Caco-2 (cell line): ENCODE measurements at regions not wholly inside any gene's neighbourhood (a gene's known extent, or its start where the extent isn't known, plus 50 kb on each side); places are given as distances from the start of the nearest gene placed in this dataset.

Experiments used
- BruUV-seq: library from RNA; stranded (reverse); fragments of 400-500 nt; replicated peaks from 2 replicates; lab custom pipeline; 2021; lab: Mats Ljungman, UMichigan
- CTCF ChIA-PET: fragments of 300-600 bp; sonication (Branson Sonifier 250); formaldehyde crosslinking; loops from one replicate; lab custom pipeline; 2022; ENCODE audit warnings: antibody characterized with exemption; lab: Charles Lee
- POLR2A ChIA-PET: fragments of 300-600 bp; sonication (Branson Sonifier 250); formaldehyde crosslinking; loops from one replicate; lab custom pipeline; 2022; ENCODE audit warnings: antibody characterized with exemption; lab: Charles Lee
- DNase-seq, 2 experiments: peaks; one replicate each; pipeline versions ENCODE4 v3.0.0 to v3.0.0-alpha.2; 2020 to 2022
- H3K27me3 ChIP-seq: replicated peaks from 2 replicates; pipeline ENCODE4 v1.6.0; 2011; ENCODE audit warnings: low read length; ENCODE audit not compliant: control insufficient read depth, insufficient read depth
- H3K36me3 ChIP-seq: 2 replicates; pipeline ENCODE4 v1.5.1; 2011; ENCODE audit warnings: low read length; ENCODE audit not compliant: control insufficient read depth, insufficient read depth
- H3K4me1 ChIP-seq: fragments of 250-450 bp; sonication (Bioruptor Pico); 2 replicates; pipeline ENCODE4 v1.5.1; 2020; ENCODE audit warnings: mild to moderate bottlenecking
- H3K4me3 ChIP-seq: 2 replicates; pipeline ENCODE4 v1.5.1; 2011; ENCODE audit warnings: low read depth, mild to moderate bottlenecking, control low read depth, low read length
- H3K9me3 ChIP-seq: fragments of 250-450 bp; sonication (Bioruptor Pico); 2 replicates; pipeline ENCODE4 v1.5.1; 2020; ENCODE audit warnings: mild to moderate bottlenecking, moderate library complexity
- H3K27ac Mint-ChIP-seq: one replicate; pipeline ENCODE4 v1.8.0; 2022; ENCODE audit warnings: mixed read lengths; ENCODE audit not compliant: unreplicated experiment
- H3K27me3 Mint-ChIP-seq: one replicate; pipeline ENCODE4 v1.8.0; 2022; ENCODE audit warnings: mixed read lengths; ENCODE audit not compliant: insufficient read depth, unreplicated experiment
- H3K36me3 Mint-ChIP-seq: one replicate; pipeline ENCODE4 v1.8.0; 2022; ENCODE audit warnings: mild to moderate bottlenecking, mixed read lengths; ENCODE audit not compliant: insufficient read depth, unreplicated experiment
- H3K4me1 Mint-ChIP-seq: one replicate; pipeline ENCODE4 v1.8.0; 2022; ENCODE audit warnings: low read depth, mixed read lengths; ENCODE audit not compliant: unreplicated experiment
- H3K4me3 Mint-ChIP-seq: one replicate; pipeline ENCODE4 v1.8.0; 2022; ENCODE audit warnings: mild to moderate bottlenecking, moderate library complexity, mixed read lengths; ENCODE audit not compliant: unreplicated experiment
- H3K9me3 Mint-ChIP-seq: one replicate; pipeline ENCODE4 v1.8.0; 2022; ENCODE audit warnings: mixed read lengths; ENCODE audit not compliant: unreplicated experiment
- intact Hi-C: fragments of 100-400 bp; cut with micrococcal nuclease; formaldehyde crosslinking; loops from one replicate; pipeline ENCODE4 v1.10.0; 2022; ENCODE audit not compliant: unreplicated experiment
- TF ChIP-seq, protein P1 (sequence below), 2 experiments: fragments of 200-600 bp in 1 of 2; IDR thresholded peaks; 1 replicate in 1 of 2; 2 replicates in 1 of 2; pipeline versions ENCODE4 v1.5.1 to v1.8.0; 2011 to 2022; ENCODE audit warnings: antibody characterized with exemption in 1 of 2, control low read depth in 1 of 2, inconsistent platforms in 1 of 2, low read depth in 1 of 2, low read length in 1 of 2, mild to moderate bottlenecking in 1 of 2, moderate library complexity in 1 of 2; ENCODE audit not compliant: insufficient read depth in 1 of 2, severe bottlenecking in 1 of 2, unreplicated experiment in 1 of 2

DNA sequence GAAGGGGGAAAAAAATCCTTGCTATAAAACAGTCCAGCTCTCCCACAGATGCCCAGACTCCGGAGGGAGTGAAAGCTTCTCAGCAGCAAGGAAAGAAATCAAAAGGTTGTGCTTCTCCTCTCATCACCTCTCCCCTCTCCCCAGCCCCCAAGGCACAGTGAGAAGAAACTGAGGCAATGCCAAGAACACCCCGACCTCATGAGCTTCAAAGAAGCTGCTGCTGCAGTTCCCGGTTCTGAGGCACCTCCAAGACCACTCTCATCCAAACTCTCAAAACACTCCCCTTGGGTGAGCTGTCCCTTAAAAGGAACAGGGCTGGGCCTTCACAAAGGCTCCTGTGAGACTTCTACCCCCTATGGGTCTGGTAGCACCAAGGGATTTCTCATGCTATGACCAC is 62.0 kb upstream of the KLF7 start:
- Mint-ChIP-seq H3K9me3 (peaks cover 10% of the 10 kb centered on the region), H3K4me3 (no peak overlapping the region), H3K27me3 (peaks cover 14% of the 10 kb centered on the region), H3K4me1 (no peaks in the 10 kb centered on the region), H3K27ac (no peak overlapping the region), H3K36me3 (no peaks in the 10 kb centered on the region)
- POLR2A ChIA-PET, result no interaction called here
- Histone ChIP-seq H3K4me3 (no peak overlapping the region), H3K36me3 (no peaks in the 10 kb centered on the region), H3K9me3 (no peaks in the 10 kb centered on the region), H3K27me3 (no peaks in the 10 kb centered on the region), H3K4me1 (no peaks in the 10 kb centered on the region)
- no TSS peak for BruUV-seq
- TF ChIP-seq, protein P1, sequence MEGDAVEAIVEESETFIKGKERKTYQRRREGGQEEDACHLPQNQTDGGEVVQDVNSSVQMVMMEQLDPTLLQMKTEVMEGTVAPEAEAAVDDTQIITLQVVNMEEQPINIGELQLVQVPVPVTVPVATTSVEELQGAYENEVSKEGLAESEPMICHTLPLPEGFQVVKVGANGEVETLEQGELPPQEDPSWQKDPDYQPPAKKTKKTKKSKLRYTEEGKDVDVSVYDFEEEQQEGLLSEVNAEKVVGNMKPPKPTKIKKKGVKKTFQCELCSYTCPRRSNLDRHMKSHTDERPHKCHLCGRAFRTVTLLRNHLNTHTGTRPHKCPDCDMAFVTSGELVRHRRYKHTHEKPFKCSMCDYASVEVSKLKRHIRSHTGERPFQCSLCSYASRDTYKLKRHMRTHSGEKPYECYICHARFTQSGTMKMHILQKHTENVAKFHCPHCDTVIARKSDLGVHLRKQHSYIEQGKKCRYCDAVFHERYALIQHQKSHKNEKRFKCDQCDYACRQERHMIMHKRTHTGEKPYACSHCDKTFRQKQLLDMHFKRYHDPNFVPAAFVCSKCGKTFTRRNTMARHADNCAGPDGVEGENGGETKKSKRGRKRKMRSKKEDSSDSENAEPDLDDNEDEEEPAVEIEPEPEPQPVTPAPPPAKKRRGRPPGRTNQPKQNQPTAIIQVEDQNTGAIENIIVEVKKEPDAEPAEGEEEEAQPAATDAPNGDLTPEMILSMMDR (IDR thresholded peaks at IDR 0.05; ENCODE audit: insufficient read depth in 1 of 2, low read depth in 1 of 2, low read length in 1 of 2, severe bottlenecking in 1 of 2, unreplicated experiment in 1 of 2), result no peak
- intact Hi-C loops, result no loop called here
- no peak for DNase-seq
- CTCF ChIA-PET, result no interaction called here

DNA sequence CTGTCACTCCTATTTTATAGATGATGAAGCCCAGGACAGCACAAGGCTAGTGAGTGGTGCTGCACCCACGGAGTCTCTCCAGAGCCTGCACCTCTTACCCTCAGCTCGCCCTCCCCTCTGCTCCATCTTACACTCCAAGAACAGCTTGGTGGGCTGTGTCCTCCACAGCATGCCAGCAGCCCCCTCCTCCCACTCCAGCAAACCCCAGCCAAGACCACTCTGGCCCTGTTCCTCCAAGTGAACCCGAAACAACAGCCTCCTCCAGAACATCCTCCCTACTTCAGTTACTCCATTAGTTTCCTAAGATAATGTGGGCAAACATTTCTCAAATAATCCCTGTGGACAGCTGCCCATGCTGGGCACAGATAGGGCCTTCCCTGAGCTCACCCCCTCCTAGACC is 62.7 kb upstream of the KLF7 start:
- Mint-ChIP-seq H3K4me1 (no peaks in the 10 kb centered on the region), H3K27ac (no peak overlapping the region), H3K36me3 (no peaks in the 10 kb centered on the region), H3K27me3 (peaks cover 14% of the 10 kb centered on the region), H3K9me3 (peaks cover 10% of the 10 kb centered on the region), H3K4me3 (no peak overlapping the region)
- H3K4me1 ChIP-seq, result no peaks in the 10 kb centered on the region
- intact Hi-C loops, result no loop called here
- ChIA-PET POLR2A (no interaction called here), CTCF (no interaction called here)
- no peak for DNase-seq
- no peaks in the 10 kb centered on the region for H3K36me3 ChIP-seq
- TF ChIP-seq, protein P1 (IDR thresholded peaks at IDR 0.05; ENCODE audit: insufficient read depth in 1 of 2, low read depth in 1 of 2, low read length in 1 of 2, severe bottlenecking in 1 of 2, unreplicated experiment in 1 of 2), result no peak
- no TSS peak for BruUV-seq
- no peak overlapping the region for H3K4me3 ChIP-seq
- H3K9me3 ChIP-seq, result no peaks in the 10 kb centered on the region
- no peaks in the 10 kb centered on the region for H3K27me3 ChIP-seq

DNA sequence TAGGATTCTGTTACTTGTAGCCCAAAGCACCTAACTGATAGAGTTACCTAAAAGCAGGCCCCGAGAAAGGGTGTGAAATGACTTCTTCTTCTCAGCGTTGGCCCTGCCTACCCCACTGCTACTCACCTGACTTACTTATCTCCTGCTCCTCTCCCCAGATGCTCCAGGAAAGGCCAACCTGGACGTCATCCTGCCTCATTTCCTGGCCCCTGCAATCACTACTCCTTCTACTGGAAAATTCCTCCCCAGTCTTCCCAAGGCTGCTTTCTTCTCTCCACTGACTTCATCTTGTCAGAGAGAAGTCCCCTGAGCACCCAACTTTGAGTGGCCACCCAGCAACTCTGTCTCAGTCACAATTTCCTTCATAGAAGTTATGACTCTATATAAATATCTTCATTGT is 63.4 kb upstream of the KLF7 start:
- H3K27me3 Mint-ChIP-seq, result peaks cover 10% of the 10 kb centered on the region
- POLR2A ChIA-PET, result no interaction called here
- Histone ChIP-seq H3K4me3 (no peak overlapping the region), H3K4me1 (no peaks in the 10 kb centered on the region), H3K36me3 (no peaks in the 10 kb centered on the region), H3K27me3 (no peaks in the 10 kb centered on the region), H3K9me3 (no peaks in the 10 kb centered on the region)
- peaks cover 10% of the 10 kb centered on the region for H3K9me3 Mint-ChIP-seq
- H3K27ac Mint-ChIP-seq, result no peak overlapping the region
- H3K4me1 Mint-ChIP-seq, result no peaks in the 10 kb centered on the region
- intact Hi-C loops, result no loop called here
- no TSS peak for BruUV-seq
- DNase-seq, result no peak
- CTCF ChIA-PET, result no interaction called here
- H3K4me3 Mint-ChIP-seq, result no peak overlapping the region
- H3K36me3 Mint-ChIP-seq, result no peaks in the 10 kb centered on the region
- TF ChIP-seq, protein P1 (IDR thresholded peaks at IDR 0.05; ENCODE audit: insufficient read depth in 1 of 2, low read depth in 1 of 2, low read length in 1 of 2, severe bottlenecking in 1 of 2, unreplicated experiment in 1 of 2), result no peak
